ENCODE measurements at regions not wholly inside any gene's neighbourhood (a gene's known extent, or its start where the extent isn't known, plus 50 kb on each side); places are given as distances from the start of the nearest gene placed in this dataset.

DNA sequence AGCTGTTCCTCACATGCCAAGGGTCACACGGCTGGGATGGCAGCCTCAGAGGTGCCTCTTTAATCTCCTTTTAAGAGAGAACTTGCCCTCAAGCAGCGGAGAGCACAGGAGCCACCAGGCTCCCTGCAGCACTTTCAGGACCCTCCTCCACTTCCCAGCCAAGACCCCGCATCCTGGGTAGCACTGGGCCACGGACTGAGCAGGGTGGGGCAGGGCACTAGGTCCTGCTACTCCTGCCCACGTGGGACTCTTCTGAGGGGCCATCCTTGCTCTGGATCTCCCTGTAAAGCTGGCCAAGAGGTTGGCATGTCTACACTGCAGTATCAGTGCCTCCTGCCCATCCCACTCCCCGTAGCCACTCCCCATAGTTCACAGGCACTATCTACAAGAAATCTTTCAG is 175.3 kb upstream of the GLI2 start:
- H3K4me3 ChIP-seq (ENCODE audit: control insufficient read depth, low read depth, low read length) = no peak overlapping the region
- TF ChIP-seq, protein P1, sequence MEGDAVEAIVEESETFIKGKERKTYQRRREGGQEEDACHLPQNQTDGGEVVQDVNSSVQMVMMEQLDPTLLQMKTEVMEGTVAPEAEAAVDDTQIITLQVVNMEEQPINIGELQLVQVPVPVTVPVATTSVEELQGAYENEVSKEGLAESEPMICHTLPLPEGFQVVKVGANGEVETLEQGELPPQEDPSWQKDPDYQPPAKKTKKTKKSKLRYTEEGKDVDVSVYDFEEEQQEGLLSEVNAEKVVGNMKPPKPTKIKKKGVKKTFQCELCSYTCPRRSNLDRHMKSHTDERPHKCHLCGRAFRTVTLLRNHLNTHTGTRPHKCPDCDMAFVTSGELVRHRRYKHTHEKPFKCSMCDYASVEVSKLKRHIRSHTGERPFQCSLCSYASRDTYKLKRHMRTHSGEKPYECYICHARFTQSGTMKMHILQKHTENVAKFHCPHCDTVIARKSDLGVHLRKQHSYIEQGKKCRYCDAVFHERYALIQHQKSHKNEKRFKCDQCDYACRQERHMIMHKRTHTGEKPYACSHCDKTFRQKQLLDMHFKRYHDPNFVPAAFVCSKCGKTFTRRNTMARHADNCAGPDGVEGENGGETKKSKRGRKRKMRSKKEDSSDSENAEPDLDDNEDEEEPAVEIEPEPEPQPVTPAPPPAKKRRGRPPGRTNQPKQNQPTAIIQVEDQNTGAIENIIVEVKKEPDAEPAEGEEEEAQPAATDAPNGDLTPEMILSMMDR (IDR thresholded peaks at IDR 0.05; ENCODE audit: control insufficient read depth, insufficient read depth, low read depth, low read length, missing control alignments) = no peak
- no peak for DNase-seq (ENCODE audit: low read depth)

DNA sequence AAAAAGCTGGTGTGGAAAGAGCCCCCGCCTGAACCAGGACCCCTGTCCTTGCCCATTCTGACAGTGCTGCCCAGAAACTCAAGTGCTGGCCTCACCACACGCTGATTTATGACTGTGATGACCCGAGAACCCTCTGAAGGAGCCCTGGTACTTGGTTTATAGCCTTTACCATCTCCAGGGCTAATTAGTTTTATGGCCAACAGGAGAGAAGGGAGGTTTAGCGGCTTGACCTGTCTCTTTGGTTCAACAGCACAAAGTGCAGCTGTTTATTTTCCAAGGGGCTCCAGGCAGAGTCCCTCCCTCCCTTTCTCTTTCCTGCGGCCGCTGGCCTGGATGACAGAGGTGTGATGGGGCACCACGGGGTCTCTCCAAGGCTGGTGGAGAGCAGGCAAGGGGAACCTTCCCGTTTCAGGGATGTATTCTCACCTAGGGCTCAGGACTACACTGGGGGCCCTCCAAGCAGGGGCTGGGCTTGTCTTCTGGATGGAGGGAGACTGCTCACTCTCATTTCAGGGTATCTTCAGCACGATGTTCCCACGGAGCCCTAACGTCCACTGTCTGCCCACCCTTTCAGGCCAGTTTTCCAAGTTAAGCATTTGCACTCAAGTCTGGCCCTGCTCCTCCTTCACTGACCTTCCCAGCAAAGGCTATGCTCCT is 174.2 kb upstream of the GLI2 start:
- DNase-seq (ENCODE audit: low read depth) = no peak
- no peak overlapping the region for H3K4me3 ChIP-seq (ENCODE audit: control insufficient read depth, low read depth, low read length)
- TF ChIP-seq, protein P1 (IDR thresholded peaks at IDR 0.05; ENCODE audit: control insufficient read depth, insufficient read depth, low read depth, low read length, missing control alignments) = no peak

DNA sequence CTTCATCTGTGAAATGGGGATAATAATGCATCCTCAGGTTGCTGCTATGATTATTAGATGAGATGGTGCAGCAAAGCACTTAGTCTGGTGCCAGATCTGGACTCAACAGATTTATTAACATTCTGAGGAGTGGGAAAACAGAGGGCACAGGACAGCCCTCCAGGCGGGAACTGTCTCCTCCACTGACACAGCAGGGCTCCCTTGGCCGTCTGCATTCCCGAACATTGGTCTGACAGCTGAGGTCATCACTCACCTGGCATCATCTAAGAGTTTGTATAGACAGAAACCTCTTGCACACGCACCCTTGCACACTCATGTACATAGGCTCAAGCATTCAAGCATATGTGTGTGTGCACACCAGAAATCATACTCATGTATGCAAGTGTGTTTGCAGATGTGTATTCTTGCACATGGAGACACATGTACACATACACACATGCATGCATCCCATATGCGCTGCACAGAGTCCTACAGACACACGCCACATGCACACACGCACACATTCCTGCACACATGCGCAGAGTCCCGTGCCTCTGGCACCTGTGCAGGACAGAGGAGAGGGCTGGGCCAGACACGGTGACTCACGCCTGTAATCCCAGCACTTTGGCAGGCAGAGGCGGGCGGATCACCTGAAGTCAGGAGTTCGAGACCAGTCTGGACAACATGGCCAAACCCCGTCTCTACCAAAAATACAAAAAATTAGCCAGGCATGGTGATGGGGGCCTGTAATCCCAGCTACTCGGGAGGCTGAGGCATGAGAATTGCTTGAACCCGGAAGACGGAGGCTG is 173.3 kb upstream of the GLI2 start:
- H3K4me3 ChIP-seq (ENCODE audit: control insufficient read depth, low read depth, low read length) = no peak overlapping the region
- DNase-seq (ENCODE audit: low read depth) = no peak
- TF ChIP-seq, protein P1 (IDR thresholded peaks at IDR 0.05; ENCODE audit: control insufficient read depth, insufficient read depth, low read depth, low read length, missing control alignments) = no peak

DNA sequence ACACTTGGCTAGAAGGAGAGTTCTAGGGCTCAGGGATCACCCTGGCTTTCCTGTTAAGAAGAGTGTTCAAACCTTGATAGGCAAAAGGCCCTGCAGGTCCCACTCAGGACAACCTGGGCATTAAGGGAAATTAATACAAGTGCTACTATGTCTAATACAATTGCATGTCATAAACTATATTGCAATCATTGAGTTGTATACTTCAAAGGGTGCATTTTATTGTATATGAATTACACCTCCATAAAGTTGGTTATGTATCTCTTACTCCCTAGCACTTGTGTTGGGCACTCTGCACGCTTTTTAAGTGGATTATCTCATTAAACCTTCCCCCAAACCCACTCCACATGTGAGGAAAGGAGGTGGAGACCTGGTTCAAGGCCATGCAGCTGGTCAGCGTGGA is 172.1 kb upstream of the GLI2 start:
- no peak overlapping the region for H3K4me3 ChIP-seq (ENCODE audit: control insufficient read depth, low read depth, low read length)
- TF ChIP-seq, protein P1 (IDR thresholded peaks at IDR 0.05; ENCODE audit: control insufficient read depth, insufficient read depth, low read depth, low read length, missing control alignments) = no peak
- DNase-seq (ENCODE audit: low read depth) = no peak

DNA sequence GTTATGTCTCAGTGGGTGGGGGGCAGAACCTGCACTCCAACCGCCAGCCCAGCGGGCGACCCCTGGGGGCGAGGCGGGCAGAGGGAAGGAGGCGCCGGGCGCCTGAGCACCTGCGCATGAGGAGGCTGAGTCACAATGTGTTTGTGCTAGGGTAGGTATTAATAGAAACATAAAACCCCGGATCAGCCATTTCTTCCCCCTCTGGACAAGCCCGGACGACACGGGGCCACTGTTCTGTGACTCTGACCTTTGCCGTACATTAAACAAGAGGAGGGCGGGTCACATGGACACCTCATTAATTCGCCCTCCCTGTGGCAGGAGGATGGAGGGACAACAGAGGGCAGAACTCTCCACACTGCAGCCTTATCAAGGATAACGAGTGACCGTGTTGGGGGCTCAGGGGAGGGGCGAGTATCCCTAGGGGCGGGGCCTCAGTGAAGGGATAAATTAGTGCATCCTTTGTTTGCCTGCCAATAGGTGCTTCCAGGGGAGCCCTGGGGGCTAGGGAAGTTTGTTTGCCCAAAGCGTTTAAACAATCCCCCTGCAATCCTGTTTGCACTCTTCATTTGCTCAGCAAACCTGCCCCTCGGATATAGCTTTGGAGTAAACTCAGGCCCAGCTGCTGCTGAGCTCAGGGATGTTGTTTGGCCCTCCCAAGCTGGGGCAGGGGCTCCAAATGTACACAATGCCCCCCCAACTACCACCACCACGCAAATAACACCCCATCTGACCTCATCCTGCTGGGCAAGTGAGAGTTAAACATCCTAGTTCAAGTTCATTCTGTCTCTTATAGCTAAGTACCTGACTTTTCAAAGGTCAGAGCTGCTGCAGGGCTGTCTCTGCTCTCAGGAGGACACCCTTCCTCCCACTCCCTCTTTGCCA is 171.2 kb upstream of the GLI2 start:
- no peak for DNase-seq (ENCODE audit: low read depth)
- no peak overlapping the region for H3K4me3 ChIP-seq (ENCODE audit: control insufficient read depth, low read depth, low read length)
- TF ChIP-seq, protein P1 (IDR thresholded peaks at IDR 0.05; ENCODE audit: control insufficient read depth, insufficient read depth, low read depth, low read length, missing control alignments) = no peak

DNA sequence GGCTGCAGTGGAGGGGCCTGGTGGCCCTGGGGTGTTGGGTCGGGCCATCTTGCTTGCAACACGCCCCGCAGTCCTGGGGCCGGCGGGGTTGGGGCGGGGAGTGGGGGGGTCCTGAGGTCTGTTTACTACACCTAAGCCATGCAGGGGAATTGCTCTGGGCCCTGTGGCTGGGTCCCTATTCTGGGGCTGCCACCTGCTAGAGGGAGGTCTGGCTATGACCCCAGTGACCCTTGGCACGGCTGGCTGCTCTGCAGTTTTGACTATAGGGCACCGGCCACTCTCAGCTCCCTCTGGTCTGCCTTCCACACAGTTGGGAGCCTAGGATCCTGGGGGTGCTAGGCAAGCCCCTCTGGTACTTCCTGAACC is 170.6 kb upstream of the GLI2 start:
- TF ChIP-seq, protein P1 (IDR thresholded peaks at IDR 0.05; ENCODE audit: control insufficient read depth, insufficient read depth, low read depth, low read length, missing control alignments) = no peak
- DNase-seq (ENCODE audit: low read depth) = no peak

More for the DNA sequence above, 170.6 kb upstream of the GLI2 start:
- no peak overlapping the region for H3K4me3 ChIP-seq (ENCODE audit: control insufficient read depth, low read depth, low read length)

Measured in AG09309 (cell line).